Neural progenitor cell (in vitro differentiated cells): ENCODE measurements at regions not wholly inside any gene's neighbourhood (a gene's known extent, or its start where the extent isn't known, plus 50 kb on each side); places are given as distances from the start of the nearest gene placed in this dataset.

Experiments used
- EZH2 ChIP-seq: fragments of 200-600 bp; sonication (generic); IDR thresholded peaks from 2 replicates; pipeline ENCODE4 v1.6.1; 2017; ENCODE audit warnings: antibody characterized with exemption, mild to moderate bottlenecking, moderate library complexity
- TF ChIP-seq, protein P1 (sequence below): fragments of 200-600 bp; sonication (generic); IDR thresholded peaks from 2 replicates; pipeline ENCODE4 v1.5.1; 2017; ENCODE audit warnings: antibody characterized with exemption, mild to moderate bottlenecking

DNA sequence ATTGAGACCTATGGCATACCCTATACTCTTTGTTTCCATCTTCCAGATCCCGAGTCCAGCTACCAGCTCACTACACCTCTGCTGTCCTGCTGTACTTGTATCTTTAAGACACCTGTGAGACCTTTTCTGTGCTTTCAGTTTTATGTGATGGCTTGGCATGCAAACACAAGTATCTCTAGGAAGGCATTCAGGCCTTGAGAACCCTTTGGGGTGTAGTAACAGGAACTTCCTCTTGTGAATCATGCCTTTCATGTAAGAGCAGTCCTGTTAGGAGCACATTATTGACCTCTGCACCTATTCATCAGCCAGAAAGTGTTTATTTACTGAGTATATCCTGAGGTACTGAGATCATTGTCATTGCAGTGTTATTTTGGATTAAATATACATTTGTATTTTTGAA is 87.0 kb upstream of the HTR2A start:
- TF ChIP-seq, protein P1, sequence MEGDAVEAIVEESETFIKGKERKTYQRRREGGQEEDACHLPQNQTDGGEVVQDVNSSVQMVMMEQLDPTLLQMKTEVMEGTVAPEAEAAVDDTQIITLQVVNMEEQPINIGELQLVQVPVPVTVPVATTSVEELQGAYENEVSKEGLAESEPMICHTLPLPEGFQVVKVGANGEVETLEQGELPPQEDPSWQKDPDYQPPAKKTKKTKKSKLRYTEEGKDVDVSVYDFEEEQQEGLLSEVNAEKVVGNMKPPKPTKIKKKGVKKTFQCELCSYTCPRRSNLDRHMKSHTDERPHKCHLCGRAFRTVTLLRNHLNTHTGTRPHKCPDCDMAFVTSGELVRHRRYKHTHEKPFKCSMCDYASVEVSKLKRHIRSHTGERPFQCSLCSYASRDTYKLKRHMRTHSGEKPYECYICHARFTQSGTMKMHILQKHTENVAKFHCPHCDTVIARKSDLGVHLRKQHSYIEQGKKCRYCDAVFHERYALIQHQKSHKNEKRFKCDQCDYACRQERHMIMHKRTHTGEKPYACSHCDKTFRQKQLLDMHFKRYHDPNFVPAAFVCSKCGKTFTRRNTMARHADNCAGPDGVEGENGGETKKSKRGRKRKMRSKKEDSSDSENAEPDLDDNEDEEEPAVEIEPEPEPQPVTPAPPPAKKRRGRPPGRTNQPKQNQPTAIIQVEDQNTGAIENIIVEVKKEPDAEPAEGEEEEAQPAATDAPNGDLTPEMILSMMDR = no peak
- no peak for TF ChIP-seq EZH2
